HG03280 (cell line): ENCODE measurements at regions not wholly inside any gene's neighbourhood (a gene's known extent, or its start where the extent isn't known, plus 50 kb on each side); places are given as distances from the start of the nearest gene placed in this dataset.
"Not testable (repeated sequence)": the region's sequence is repeated elsewhere in the genome, so short reads cannot be mapped to it uniquely, and the experiment has no call there.

Experiments used
- ATAC-seq: cut with Tn5 transposase; IDR thresholded peaks from one replicate; pipeline ENCODE4 v1.9.1; 2021; ENCODE audit warnings: mild to moderate bottlenecking, moderate library complexity; ENCODE audit not compliant: unreplicated experiment

DNA sequence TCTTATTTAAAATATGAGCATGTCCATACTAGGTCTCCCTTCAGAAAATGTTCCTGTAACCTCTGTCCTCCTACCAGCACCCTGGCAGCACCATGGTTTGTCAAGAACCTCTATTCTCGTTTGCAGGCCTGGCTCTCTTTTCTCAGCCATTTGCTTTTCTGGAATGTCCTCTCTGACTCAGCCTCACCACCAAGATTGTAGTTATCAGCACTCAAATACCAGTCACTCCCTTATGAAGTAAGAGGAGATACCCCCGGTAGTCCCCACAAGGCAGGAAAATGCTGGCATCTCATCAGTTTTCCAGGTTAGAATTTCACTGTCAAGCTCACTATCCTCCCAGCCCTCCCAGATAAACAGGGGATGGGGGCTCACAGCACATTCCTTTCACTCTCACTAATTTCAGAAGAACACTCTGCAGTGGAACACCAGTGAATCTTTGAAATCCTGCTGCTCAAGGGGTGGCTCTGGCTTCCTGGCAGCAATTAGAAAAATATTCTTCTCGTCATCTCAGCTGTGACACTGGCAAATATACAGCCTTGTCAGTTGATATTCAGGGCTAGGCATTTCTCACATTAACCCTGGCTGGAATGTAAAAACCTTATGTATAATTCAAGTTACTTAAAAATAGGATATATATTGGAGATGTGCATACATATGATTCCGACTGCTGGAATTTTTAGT is 129.2 kb downstream of the TBX18 start:
- no peak for ATAC-seq

DNA sequence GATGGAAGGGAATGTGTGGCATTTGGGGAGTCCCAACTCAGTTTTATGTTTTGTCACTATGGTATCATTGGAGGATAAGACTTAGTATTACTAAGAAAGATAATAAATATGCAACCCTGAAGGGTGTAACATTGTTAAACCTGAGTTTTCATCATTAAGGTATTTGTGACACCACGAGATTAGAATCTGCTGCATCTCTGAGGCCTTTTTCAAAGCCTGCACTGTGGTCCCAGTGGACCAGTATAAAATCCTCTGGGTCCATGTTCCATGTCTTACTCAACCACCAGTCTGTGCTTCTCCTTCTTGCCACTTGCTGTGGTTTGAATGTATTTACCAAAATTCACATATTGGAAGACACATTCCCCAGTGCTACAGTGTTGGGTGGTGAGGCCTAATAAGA is 130.6 kb downstream of the TBX18 start:
- no peak for ATAC-seq

DNA sequence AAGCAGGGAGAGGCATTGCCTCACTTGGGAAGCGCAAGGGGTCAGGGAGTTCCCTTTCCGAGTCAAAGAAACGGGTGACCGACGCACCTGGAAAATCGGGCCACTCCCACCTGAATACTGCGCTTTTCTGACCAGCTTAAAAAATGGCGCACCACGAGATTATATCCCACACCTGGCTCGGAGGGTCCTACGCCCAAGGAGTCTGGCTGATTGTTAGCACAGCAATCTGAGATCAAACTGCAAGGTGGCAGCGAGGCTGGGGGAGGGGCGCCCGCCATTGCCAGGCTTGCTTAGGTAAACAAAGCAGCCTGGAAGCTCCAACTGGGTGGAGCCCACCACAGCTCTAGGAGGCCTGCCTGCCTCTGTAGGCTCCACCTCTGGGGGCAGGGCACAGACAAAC is 137.9 kb downstream of the TBX18 start:
- not testable (repeated sequence) for ATAC-seq

DNA sequence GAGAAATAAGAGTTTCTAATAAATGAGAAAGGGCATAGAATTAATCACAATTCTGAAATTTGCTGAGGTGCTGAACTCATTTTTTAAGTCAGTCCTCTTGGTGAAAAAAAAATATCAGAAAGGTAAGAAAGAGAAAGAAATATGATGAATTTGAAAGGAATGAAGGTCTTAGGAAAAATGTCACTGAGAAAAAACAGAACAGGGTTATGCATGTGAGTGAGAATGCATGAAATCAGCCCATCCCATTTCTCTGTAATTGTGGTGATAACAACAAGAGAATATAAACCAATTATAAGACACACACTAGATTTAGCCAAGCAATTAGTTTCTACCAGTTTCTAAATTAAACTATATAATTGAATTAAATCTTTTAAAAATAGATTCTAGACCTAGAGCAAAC is 138.9 kb downstream of the TBX18 start:
- no peak for ATAC-seq

DNA sequence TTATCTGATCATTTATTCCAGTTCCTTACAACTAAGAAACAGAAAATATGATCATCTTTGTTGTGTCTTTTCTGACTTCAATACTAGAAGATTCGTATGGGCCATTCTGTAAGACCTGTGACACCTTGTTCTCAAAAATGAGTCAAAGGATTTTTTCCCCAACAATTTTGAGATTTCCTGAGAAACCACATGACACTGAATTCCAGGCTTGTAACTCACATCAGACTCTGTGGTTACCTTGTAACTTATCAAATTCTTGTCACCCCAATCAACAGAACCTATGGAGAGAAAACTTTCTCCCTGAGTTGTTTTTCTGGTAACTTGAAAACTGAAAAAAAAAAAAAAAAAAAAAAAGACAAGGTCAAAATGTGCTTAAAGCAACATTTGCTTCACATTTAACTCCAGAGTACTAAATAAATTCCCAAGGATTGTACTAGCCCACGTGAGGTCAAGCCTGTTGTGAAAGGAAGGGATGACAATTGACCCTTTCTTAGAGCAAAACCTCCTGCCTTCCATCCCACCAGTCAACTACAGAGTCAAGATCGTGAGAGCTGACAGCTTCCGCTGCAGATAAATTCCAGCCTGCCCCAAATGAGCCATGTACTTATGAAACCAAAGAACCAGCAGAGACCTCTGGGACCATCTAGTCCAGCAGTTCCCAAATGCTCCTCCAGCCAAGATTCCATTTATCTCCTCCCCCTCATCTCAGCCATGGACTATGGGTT is 140.3 kb downstream of the TBX18 start:
- ATAC-seq: no peak

DNA sequence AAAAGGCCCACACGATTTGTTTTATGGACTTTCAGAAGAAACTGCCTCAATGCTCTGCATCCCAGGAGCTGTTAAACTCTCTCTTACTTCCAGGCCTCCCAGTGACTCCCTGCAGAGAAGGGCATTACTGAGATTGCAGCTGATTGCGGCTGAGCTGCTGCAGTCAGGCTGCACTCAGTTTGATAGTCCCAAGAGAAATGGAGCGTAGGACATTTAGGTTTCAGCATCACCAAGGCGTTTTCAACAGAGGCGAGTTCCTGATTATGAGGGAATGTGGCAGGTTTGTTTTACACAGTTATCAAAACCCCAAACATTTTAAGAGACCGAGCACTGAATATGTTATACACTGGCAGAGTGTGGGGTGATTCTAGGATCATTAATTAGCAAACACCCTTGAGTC is 145.6 kb downstream of the TBX18 start:
- no peak for ATAC-seq

DNA sequence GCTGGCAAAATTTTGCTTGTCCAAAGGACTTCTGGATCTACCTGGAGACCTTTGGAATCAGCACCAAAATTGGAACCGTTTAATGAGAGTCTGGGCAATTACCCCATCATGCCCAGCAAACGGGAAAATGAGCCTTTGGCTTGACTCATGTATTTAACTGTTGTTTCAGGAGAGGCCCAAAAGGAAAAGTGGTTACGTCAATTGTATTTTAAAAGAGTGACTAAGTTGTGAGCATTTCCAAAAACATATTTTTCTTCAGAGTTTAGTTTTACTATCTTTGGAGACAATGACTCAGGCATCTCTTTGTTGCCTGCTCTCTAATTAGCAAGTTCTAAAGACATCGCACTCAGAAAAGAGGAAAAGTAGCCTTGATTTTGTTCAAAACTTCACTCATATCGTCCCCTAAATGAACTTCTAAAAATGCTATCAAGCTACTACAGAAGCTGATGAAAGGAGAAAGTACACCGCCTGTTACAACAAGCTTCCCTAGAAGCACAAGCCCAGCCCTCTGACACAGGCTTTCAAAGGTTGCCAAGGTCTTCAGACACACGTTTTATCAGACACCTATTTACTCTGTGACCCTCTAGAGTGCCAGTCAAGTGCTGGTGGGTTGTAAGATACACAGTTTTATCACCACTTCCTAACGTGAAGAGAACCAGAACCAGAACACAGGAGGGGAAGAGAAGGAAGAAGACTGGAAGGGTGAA is 146.2 kb downstream of the TBX18 start:
- no peak for ATAC-seq

DNA sequence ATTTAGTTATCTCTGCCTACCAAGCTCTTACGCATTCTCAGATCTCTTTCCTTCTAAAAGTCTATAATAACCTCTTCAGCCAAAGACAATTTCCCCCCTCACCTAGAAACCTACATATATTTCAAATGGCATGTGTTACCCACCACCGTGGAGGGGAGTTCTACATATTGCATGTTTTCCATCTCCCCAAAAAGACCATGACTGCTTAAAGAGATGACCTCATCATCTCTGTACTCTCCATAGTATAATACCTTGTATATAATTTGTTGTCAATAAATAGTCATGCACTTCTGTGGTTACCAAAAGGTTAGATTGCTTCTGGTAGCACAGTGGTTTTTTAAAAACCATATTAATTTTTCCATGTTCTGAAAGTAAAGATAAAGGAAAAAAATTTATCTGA is 148.4 kb downstream of the TBX18 start:
- ATAC-seq: no peak

DNA sequence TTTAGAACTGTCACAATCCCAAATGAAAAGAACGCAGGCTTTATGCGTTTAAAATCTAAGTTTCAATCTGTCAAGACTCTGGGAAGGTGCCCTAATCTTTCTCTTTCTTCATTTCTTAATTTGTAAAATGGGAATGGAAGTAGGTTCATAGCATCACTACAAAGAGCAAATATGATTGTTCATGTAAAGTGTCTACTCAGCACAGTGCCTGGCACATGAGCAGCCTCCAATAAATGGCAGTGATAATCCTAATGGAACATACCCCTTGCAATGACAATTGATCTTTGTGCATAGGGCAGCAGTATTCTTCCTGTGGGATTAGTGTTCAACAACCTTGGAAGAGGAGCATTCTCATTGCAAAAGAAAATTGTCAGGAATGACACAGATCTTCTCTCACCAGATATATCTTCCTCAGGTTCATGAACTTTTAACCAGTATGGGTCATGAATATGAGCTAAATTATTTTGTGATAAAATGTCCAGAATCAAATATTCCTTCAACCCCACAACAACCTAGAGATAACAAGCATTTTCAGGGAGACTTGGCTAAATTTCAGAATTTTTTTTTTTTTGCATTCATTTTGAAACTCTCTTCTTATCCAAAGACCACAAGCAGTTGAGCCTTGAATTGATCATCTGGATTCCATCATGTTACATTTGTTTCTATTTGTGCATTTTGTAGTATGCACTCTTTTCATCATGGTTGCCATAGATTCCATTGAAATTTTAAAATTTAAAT is 149.1 kb downstream of the TBX18 start:
- ATAC-seq: no peak

DNA sequence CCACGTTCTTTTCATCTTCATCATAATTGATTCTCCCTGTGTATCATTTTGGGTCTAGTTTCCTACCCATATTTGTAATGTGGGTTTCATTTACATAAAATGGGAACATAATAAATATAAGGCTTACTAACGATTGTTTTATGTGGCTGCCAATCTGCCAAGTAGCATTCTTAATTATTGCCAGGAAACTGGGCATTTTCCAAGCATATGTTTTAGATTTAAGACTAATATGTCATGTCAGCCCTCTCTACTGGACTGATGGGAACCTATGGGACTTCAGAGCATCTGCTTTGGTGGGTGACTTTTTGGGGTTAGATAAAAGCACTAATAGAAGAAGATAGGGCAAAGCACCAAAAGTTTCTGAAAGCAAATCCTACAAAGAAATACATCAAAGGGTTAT is 157.5 kb downstream of the TBX18 start:
- no peak for ATAC-seq

DNA sequence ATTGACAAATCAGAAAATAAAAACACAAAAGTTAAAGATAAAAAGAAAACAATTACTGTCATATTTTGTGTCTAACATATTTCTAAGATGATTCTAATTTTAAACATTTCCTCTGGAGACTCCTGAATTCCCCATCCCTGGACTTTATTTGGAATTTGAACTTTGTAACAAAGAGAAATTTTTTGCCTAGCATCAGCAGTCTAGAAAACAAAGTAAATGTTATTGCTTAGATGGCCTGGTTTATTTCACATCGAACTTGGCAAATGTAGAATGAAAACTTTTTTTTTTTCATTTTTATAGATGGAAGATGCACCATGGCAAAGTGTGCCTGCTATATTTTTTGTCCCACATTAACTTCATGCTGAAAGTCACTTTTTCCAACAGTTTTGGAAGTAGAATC is 159.1 kb downstream of the TBX18 start:
- no peak for ATAC-seq

DNA sequence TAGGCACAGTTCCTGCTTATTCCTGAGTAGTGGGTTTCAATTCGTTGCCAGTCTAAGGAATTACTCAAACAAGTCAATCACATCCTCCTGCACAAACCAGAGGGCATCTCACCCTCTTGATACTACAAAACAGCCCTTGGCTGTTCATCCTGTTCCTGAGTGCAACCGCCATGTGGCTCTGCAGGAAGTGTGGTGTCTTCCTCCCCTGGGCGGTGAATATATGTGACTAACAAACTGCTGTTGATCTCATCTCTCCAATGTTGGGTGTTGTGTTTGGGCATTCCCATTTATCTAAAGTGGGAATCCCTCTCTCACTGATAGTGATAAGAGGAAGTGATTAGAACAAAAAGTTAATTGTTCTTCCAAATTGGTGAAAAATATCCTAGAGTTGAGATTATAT is 163.0 kb downstream of the TBX18 start:
- no peak for ATAC-seq

DNA sequence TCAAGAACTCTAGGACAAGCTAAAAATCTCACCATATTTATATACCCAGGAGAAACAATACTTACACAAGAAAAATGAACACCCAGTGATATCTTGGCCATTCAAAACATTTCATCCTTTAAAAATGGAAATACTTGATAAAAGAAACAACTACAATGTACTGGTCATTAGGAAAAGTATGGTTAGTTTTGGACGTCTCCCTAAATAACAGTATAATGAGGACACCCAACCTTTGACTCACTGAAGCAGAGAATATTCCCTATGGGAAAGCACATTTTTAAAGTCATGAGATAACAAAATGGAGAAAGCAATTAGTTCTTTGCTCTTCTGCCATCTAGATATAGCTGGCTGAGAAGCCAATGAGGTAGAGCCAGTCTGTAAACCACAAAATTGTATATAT is 164.4 kb downstream of the TBX18 start:
- no peak for ATAC-seq

DNA sequence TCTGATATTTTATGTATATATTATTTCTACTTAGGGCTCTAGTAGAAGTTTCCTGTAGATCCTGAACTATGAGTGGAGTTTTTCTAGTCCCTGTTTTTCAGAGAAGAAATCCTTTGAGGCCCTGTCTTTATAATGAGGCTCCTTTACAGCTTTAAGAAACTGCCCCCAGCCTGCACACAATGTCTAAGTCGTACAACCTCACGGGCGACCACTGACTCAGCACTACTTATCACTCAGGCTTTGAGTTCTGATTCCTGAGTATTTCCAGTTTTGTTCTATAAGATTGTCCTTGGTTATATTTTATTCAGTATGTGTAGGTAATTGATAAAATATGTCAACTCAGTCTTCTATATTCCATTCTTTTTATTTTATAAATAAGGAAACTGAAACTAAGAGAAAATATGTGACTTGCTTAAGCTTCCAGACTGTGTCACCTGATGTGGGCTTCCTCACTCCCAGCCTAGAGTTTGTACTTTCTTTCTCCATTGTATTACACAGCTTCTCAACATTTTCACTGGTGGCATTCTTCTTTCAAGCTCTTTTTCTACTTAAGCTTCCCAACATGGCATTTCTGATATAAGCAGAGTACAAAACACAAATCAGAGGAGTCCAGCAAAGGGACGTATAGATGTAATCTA is 167.0 kb downstream of the TBX18 start:
- no peak for ATAC-seq

DNA sequence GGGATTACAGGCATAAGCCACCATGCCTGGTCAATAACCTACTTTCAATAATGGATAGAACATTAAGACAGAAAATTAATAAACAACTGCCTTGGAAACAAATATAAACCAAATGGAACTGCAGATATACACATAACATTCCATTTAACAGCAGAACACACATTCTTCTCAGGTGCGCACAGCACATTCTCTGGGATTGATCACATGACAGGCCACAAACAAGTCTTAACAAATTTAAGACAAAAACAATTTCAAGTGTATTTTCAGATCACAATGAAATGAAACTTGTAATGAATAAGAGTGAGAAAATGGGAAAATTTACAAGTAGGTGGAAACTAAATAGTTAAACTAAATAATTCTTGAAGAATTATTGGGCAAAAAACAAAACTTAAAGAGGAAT is 167.9 kb downstream of the TBX18 start:
- ATAC-seq: no peak

DNA sequence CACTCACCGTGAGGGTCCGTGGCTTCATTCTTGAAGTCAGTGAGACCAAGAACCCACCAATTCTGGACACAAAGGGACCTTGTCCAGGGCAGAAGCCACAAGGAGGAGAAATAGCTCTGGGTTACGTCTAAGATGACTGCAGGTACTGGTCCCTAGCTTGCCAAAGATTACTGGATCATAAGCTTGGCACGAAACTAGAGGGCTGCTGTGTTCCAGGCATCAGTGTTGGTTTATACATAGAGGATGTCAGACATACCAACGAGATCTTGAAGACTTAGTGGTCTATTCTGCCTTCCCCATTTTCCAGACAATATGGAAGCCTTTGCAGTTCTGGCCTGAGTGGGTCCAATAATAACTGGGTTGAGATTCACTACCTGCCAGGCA is 175.7 kb downstream of the TBX18 start:
- no peak for ATAC-seq

DNA sequence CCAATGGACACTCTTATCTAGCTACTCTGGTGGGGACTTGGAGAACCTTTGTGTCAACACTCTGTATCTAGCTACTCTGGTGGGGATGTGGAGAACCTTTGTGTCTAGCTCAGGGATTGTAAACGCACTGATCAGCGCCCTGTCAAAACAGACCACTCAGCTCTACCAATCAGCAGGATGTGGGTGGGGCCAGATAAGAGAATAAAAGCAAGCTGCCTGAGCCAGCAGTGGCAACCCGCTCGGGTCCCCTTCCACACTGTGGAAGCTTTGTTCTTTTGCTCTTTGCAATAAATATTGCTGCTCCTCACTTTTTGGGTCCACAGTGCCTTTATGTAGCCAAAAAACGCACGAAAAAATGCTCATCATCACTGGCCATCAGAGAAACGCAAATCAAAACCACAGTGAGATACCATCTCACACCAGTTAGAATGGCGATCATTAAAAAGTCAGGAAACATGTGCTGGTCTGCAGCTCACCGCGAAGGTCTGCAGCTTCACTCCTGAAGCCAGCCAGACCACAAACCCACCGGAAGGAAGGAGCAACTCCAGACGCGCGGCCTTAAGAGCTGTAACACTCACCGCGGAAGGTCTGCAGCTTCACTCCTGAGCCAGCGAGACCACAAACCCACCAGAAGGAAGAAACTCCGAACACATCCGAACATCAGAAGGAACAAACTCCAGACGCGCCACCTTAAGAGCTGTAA is 176.3 kb downstream of the TBX18 start:
- ATAC-seq: not testable (repeated sequence)

DNA sequence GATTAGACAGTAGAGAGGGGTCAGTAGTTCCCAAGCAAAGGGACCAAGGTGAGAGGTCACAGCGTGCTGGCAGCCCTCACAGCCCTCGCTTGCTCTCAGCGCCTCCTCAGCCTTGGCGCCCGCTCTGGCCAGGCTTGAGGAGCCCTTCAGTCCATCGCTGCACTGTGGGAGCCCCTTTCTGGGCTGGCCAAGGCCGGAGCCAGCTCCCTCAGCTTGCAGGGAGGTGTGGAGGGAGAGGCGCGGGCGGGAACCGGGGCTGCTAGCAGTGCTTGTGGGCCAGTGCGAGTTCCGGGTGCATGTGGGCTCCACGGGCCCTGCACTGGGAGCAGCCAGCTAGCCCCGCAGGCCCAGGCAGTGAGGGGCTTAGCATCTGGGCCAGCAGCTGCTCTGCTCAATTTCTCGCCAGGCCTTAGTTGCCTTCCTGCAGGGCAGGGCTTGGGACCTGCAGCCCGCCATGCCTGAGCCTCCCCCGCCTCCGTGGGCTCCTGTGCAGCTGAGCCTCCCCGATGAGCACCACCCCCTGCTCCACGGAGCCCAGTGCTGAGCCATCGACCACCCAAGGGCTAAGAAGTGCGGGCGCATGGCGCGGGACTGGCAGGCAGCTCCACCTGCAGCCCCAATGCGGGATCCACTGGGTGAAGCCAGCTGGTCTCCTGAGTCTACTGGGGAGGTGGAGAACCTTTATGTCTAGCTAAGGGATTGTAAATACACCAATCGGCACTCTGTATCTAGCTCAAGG is 177.0 kb downstream of the TBX18 start:
- not testable (repeated sequence) for ATAC-seq

DNA sequence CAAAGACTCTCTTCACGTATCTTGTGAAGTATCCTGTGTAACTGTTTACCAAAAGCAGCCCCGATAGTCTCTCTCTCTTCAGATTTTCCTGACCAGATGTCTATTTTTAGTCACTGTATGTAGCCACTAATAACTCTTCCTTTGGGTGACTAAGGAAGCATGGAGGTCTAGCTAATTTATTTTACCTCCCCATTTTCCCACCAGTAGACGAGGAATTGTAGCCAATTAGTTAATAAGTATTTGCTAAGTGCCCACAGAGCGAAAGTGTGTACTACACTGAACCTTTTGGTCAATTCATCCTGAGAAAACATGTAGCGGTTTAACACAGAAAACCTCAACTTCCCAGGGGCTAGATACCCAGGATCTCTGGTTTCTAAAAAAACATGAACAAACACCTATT is 180.6 kb downstream of the TBX18 start:
- ATAC-seq: no peak

DNA sequence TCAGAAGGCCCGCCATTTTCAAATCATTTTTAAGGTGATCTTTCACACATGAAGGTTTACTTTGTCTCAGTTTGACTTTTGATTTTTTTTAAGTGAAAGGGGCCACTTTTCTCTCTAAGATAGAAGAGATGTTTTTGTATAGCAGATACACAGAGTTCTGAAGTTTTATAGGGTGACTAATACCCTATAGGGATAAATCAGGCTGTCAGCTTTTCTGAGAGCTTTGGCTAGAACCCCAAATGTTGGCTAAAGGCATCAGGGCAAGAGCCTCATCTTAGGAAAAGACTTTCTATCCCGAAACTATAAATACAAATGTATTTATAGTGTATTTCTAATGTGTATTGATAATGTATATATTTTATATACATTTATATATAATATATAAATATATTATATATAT is 181.4 kb downstream of the TBX18 start:
- ATAC-seq: no peak
